ENCODE measurements at regions not wholly inside any gene's neighbourhood (a gene's known extent, or its start where the extent isn't known, plus 50 kb on each side); places are given as distances from the start of the nearest gene placed in this dataset.

- TF ChIP-seq POLR2A (IDR thresholded peaks at IDR 0.05; ENCODE audit: low read depth, low read length) (no peak), POLR2AphosphoS5 (IDR thresholded peaks at IDR 0.05; ENCODE audit: low read depth, low read length) (no peak), PAX5 (IDR thresholded peaks at IDR 0.05; ENCODE audit: insufficient read depth, low read length, severe bottlenecking) (no peak)
Measured at GRCh38 chr13:68345963-68346531, 1115.9 kb upstream of the PCDH9 start.
